Inferior parietal cortex (tissue), 1 donor: ENCODE measurements at regions not wholly inside any gene's neighbourhood (a gene's known extent, or its start where the extent isn't known, plus 50 kb on each side); places are given as distances from the start of the nearest gene placed in this dataset.
"Not testable (repeated sequence)": the region's sequence is repeated elsewhere in the genome, so short reads cannot be mapped to it uniquely, and the experiment has no call there.

ENCODE experiments used
- DNase-seq: peaks from one replicate; pipeline ENCODE4 v3.0.0-alpha.2; 2016; ENCODE audit errors: extremely low spot score

DNA sequence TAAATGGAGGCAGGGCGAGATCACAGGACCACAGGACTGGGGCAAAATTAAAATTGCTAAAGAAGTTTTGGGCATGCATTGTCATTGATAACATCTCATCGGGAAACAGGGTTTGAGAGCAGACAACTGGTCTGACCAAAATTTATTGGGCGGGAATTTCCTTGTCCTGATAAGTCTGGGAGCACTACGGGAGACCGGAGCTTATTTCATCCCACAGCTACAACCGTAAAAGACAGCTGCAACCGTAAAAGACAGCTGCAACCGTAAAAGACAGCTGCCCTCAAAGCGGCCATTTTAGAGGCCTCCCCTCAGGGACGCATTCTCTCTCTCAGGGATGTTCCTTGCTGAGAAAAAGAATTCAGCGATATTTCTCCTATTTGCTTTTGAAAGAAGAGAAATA is 170.4 kb upstream of the NPAP1 start:
- not testable (repeated sequence) for DNase-seq

DNA sequence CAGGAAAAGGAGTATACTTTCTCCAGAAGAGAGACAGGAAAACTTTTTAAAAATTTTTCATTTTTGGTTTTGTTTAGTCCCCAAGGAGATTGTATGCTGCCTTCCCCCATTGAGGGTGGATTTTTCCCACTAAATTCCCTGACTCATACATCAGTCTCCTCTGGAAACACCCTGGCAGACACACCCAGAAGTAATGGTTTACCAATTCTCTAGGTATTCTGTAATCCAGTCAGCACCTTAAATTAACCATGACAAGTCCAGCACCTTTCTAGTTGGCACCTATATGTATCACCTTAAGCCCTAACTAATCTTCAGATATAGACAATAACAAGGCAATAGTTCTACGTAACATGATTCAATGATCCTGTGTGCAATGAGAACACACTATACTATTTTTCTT is 165.9 kb upstream of the NPAP1 start:
- DNase-seq = not testable (repeated sequence)

DNA sequence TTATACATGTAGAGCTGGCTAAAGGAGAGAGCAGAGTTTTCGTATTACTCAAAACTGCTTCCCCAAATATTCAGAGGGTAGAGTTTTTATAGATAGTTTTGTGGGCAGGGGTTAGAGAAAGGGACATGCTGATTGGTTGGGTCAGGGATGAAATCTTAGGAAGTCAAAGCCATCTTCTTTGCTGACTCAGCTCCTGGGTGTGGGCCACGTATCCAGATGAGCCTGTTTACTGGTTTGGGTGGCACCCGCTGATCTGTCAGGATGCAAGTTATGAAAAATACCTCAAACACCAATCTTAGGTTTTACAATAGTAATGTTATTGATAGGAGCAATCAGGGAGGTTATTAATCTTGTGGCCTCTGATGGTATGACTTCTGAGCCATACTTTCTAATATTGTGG is 164.0 kb upstream of the NPAP1 start:
- not testable (repeated sequence) for DNase-seq

- DNase-seq = not testable (repeated sequence)
These were observed 156.8 kb upstream of the NPAP1 start for GRCh38 chr15:24518772-24519171.

DNA sequence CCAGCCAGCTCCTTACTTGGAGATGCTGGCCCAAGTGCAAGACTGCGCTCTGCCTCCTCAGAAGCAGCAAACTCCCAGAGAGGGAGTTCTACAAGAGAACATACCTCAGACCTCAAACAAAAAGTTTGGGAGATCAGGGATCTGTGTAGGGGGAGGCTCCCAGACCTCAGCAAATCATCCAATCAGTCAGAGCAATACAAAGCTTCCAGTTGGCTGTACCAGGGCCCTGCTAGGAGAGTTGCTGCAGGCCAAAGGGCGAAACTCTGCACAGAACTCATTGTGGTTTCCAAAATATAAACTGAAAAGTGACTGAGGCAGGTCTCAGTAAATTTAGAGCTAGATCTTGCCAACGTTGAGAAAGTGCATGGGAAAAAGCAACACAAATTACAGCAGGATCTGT is 144.3 kb upstream of the NPAP1 start:
- DNase-seq = not testable (repeated sequence)

GRCh38 chr15:24534032-24534431 is 141.5 kb upstream of the NPAP1 start:
- DNase-seq = not testable (repeated sequence)

DNA sequence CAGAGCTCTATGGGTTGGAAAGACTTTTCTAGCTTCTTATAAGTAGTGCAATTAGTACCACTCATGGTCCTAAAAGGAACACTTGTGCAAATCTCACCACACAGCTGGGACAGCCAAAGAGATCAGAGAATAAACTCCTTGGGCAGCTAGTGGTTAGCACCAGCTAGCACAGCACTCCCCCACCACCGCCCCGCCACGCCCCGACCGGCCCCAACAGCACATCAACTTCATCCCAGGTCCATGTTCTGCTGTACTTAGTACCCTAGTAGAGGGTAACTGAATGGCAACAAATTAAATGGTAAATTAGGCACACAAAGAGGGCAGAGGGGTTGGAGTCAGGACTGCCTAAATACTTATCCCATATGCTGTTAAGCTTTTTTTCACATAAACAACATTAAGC is 118.3 kb upstream of the NPAP1 start:
- not testable (repeated sequence) for DNase-seq

DNA sequence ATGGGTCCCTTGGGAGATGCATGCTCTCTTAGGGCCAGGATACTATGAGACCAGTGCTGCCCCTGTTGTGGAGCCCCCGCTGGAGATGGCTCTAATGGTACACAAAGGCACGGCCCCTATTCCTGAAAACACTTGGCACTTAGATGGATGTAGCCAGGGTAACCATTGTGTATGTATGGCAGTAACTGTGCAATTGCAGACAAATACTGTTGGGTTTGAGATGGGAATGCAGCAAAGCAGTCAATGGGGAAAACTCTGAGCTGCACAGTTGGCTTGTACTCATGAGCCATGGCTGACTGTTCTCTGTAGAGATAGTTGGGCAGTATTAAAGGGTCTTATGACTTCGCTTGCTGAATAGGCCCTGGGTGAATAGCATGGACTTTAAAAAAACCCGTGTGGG is 67.9 kb upstream of the NPAP1 start:
- no peak for DNase-seq

- no peak for DNase-seq
These were observed 57.9 kb upstream of the NPAP1 start for GRCh38 chr15:24617646-24618045.

DNA sequence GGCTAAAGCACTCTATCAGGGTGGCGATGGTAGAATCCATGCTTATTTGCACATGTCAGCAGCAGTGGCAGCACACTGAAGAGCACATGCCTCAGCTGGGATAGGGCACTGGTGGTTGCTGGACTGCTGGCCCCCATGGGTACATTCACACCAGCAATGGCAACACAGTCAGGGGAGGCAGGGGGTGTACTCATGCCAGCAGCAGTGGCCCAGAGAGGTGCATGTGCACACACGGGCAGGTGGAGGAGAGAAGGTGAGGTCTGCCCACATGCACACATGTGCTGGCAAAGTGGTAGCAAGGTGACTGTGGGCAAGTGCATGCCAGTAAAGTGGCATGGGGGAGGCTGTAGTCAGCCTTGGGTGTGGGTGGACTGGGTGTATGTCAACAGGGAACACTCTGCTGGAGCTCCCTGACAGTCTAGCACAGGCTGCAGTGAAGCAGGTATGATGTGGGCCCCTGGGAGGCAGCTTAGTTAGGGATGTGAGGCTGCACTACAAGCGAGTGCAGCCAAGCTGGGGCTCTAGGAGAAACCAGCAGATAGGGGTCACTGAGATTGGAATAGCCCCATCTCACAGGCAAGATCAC is 53.9 kb upstream of the NPAP1 start:
- DNase-seq = no peak
